MM.1S (cell line): ENCODE measurements at regions not wholly inside any gene's neighbourhood (a gene's known extent, or its start where the extent isn't known, plus 50 kb on each side); places are given as distances from the start of the nearest gene placed in this dataset.
A peak's percentile ranks its signal among the peaks of the same experiment; 100 is the strongest.

ENCODE experiments used
- DNase-seq: peaks from one replicate; pipeline ENCODE4 v3.0.0-alpha.2; 2015
- H2AFZ ChIP-seq: fragments of 300-600 bp; sonication (generic); 2 replicates; pipeline ENCODE4 v1.6.0; 2016; ENCODE audit warnings: antibody characterized with exemption, low read length
- H3F3A ChIP-seq: fragments of 300-600 bp; sonication (generic); 2 replicates; pipeline ENCODE4 v1.6.1; 2016; ENCODE audit warnings: mild to moderate bottlenecking, antibody characterized with exemption, low read length, moderate library complexity, mixed read lengths; ENCODE audit not compliant: insufficient read depth
- H3K27ac ChIP-seq: fragments of 300-600 bp; sonication (generic); 2 replicates; pipeline ENCODE4 v1.5.1; 2016; ENCODE audit warnings: mild to moderate bottlenecking, low read length
- H3K27me3 ChIP-seq: fragments of 300-600 bp; sonication (generic); replicated peaks from 2 replicates; pipeline ENCODE4 v1.6.0; 2016; ENCODE audit warnings: low read length; ENCODE audit not compliant: insufficient read depth
- H3K36me3 ChIP-seq: fragments of 300-600 bp; sonication (generic); replicated peaks from 2 replicates; pipeline ENCODE4 v1.6.1; 2016; ENCODE audit warnings: mild to moderate bottlenecking, low read length, mixed read lengths; ENCODE audit not compliant: insufficient read depth
- H3K4me1 ChIP-seq: fragments of 300-600 bp; sonication (generic); 2 replicates; pipeline ENCODE4 v1.6.1; 2016; ENCODE audit warnings: low read length, mixed read lengths
- H3K4me2 ChIP-seq: fragments of 300-600 bp; sonication (generic); 2 replicates; pipeline ENCODE4 v1.6.0; 2016; ENCODE audit warnings: low read depth, low read length
- H3K4me3 ChIP-seq: fragments of 300-600 bp; sonication (generic); 2 replicates; pipeline ENCODE4 v1.5.1; 2016; ENCODE audit warnings: low read length, mixed read lengths
- H3K79me2 ChIP-seq: fragments of 300-600 bp; sonication (generic); 2 replicates; pipeline ENCODE4 v1.6.1; 2016; ENCODE audit warnings: mixed run types, low read length, mixed read lengths
- H3K9ac ChIP-seq: fragments of 300-600 bp; sonication (generic); 2 replicates; pipeline ENCODE4 v1.6.1; 2016; ENCODE audit warnings: low read length, mixed read lengths
- H3K9me2 ChIP-seq: fragments of 300-600 bp; sonication (generic); replicated peaks from 2 replicates; pipeline ENCODE4 v1.6.1; 2016; ENCODE audit warnings: mild to moderate bottlenecking, low read length, mixed read lengths; ENCODE audit not compliant: insufficient read depth
- H3K9me3 ChIP-seq: fragments of 300-600 bp; sonication (generic); replicated peaks from 2 replicates; pipeline ENCODE4 v1.6.1; 2016; ENCODE audit warnings: mild to moderate bottlenecking, low read length, mixed read lengths; ENCODE audit not compliant: insufficient read depth
- H4K20me1 ChIP-seq: fragments of 300-600 bp; sonication (generic); 2 replicates; pipeline ENCODE4 v1.6.1; 2016; ENCODE audit warnings: mild to moderate bottlenecking, low read length, moderate library complexity, mixed read lengths; ENCODE audit not compliant: insufficient read depth
- CTCF ChIP-seq: fragments of 300-600 bp; sonication (generic); IDR thresholded peaks from 2 replicates; pipeline ENCODE4 v1.5.1; 2016; ENCODE audit warnings: antibody characterized with exemption, low read length, mixed read lengths
- EZH2 ChIP-seq: fragments of 300-600 bp; sonication (generic); optimal IDR thresholded peaks from 2 replicates; pipeline ENCODE3; 2017; ENCODE audit warnings: low read depth, mild to moderate bottlenecking, antibody characterized with exemption, low read length, mixed read lengths
- EZH2phosphoT487 ChIP-seq: fragments of 300-600 bp; sonication (generic); IDR thresholded peaks from 2 replicates; pipeline ENCODE4 v1.6.1; 2018; ENCODE audit warnings: antibody characterized with exemption, low read length

DNA sequence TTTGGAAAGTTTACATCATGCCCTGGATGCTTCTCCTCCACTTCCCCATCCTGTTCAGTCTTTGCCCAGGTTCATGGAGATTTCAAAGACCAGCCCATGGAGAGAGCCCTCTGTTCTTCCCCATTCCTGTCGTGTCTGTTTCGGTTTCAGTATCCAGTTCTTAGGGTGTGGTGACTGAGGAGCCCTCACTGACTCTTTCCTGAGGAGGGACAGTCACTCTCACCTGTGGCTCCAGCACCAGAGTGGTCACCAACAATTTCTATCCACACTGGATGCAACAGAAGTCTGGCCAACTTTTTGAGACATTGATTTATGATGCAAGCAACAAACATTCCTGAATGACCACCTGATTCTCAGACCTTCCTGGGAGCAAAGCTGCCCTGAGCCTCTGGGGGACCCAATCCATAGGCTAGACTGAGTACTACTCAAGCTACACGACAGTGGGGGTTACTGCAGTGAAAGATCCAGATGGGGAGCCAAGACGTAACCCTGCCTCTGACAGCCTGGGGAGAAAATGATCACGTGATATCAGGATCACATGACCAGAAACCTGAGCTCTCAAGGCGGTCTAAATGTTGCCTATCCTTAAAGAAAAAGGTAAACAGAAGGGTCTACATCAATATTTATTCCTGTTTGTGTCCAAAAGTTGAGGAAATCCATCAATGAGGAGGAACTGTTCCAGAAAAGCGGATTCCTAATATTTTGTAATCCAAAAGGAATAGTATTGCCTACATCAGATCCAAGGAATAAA is 76.2 kb upstream of the VPREB1 start:
- peak overlapping the region; percentile 58 for H3K4me3 ChIP-seq
- H3K36me3 ChIP-seq, result no peaks in the 10 kb centered on the region
- peak overlapping the region; percentile 73 for H3K9ac ChIP-seq
- TF ChIP-seq EZH2 (no peak), EZH2phosphoT487 (no peak), CTCF (no peak)
- peak; percentile 94 for DNase-seq
- peaks cover 43% of the 10 kb centered on the region for H3K4me1 ChIP-seq
- H3K79me2 ChIP-seq, result no peaks in the 10 kb centered on the region
- no peaks in the 10 kb centered on the region for H4K20me1 ChIP-seq
- peak overlapping the region; percentile 96 for H3K27ac ChIP-seq
- no peaks in the 10 kb centered on the region for H3K9me2 ChIP-seq
- no peaks in the 10 kb centered on the region for H3K27me3 ChIP-seq
- peaks cover 24% of the 10 kb centered on the region for H3F3A ChIP-seq
- peak overlapping the region; percentile 81 for H3K4me2 ChIP-seq
- no peaks in the 10 kb centered on the region for H3K9me3 ChIP-seq
- H2AFZ ChIP-seq, result peak overlapping the region; percentile 79

DNA sequence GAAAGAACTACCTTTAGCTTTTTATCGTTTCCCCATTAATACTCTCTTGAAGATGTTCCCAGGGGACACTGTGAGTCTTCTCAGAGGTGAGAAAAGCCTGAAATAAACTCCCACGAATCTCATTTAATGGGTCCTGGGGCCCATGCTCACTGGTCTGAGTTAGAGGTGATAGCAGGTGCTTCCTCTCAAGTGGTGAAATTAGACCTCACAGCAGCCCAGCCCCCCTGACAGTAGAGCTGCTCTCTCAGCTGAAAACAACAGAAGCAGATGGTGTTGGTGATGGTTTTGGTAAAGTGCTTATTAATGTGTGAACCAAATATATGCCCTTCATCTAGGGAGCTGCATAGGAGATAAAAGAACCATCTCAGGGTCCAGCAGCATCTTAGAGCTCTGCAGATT is 76.8 kb upstream of the VPREB1 start:
- peak overlapping the region; percentile 73 for H3K9ac ChIP-seq
- H3K4me3 ChIP-seq, result peak overlapping the region; percentile 58
- peaks cover 24% of the 10 kb centered on the region for H3F3A ChIP-seq
- no peaks in the 10 kb centered on the region for H3K9me2 ChIP-seq
- H3K4me1 ChIP-seq, result peaks cover 45% of the 10 kb centered on the region
- TF ChIP-seq EZH2, result no peak
- no peak for TF ChIP-seq CTCF
- TF ChIP-seq EZH2phosphoT487, result no peak
- H3K36me3 ChIP-seq, result no peaks in the 10 kb centered on the region
- H4K20me1 ChIP-seq, result no peaks in the 10 kb centered on the region
- H3K27ac ChIP-seq, result peak overlapping the region; percentile 96
- peak overlapping the region; percentile 81 for H3K4me2 ChIP-seq
- H3K79me2 ChIP-seq, result no peaks in the 10 kb centered on the region
- no peaks in the 10 kb centered on the region for H3K27me3 ChIP-seq
- H2AFZ ChIP-seq, result peak overlapping the region; percentile 79
- no peaks in the 10 kb centered on the region for H3K9me3 ChIP-seq
- peak; percentile 94 for DNase-seq

DNA sequence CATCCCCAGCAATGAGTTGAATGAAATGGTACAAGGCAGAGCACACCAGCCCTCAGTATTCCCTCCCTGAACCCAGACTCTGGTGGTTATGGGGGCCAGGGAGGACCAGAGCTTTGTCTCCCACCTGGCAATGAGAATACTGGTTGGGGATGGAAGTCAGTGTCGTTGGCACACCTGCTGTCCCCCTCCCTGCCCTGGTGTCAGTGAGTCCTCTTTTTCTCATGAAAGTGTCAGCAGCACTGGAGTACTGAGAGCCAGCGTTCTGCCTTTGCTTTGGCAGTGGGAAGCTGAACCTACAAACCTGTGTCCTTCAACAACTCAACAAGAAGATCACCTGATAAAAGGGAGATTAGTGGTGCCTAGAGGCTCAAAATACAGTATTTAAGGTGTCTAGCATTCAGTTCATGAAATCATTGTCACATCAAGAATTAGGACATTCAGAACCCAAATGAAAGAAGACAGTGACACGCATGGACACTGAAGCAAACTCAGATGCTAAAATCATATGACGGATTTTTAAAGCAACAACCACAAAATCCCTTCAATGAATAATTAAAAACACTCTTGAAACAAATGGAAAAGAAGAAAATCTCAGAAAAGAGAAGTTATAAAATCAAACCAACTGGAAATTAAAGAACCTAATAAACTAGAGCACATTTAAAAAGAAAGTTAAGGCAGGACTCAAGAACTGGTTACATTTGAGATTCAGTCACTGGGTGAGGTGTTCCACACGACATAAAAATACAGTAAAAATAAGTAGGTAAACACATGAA is 77.5 kb upstream of the VPREB1 start:
- peak overlapping the region; percentile 38 for H2AFZ ChIP-seq
- peaks cover 52% of the 10 kb centered on the region for H3K4me1 ChIP-seq
- peak overlapping the region; percentile 73 for H3K9ac ChIP-seq
- H3F3A ChIP-seq, result peaks cover 24% of the 10 kb centered on the region
- H3K9me3 ChIP-seq, result no peaks in the 10 kb centered on the region
- H3K9me2 ChIP-seq, result no peaks in the 10 kb centered on the region
- peak overlapping the region; percentile 58 for H3K4me3 ChIP-seq
- DNase-seq, result peak; percentile 18
- no peaks in the 10 kb centered on the region for H3K27me3 ChIP-seq
- no peaks in the 10 kb centered on the region for H3K79me2 ChIP-seq
- peak overlapping the region; percentile 96 for H3K27ac ChIP-seq
- TF ChIP-seq EZH2, result no peak
- TF ChIP-seq CTCF, result no peak
- TF ChIP-seq EZH2phosphoT487, result no peak
- peak overlapping the region; percentile 81 for H3K4me2 ChIP-seq
- H4K20me1 ChIP-seq, result no peaks in the 10 kb centered on the region
- H3K36me3 ChIP-seq, result no peaks in the 10 kb centered on the region
